Neural cell (in vitro differentiated cells): ENCODE measurements at regions not wholly inside any gene's neighbourhood (a gene's known extent, or its start where the extent isn't known, plus 50 kb on each side); places are given as distances from the start of the nearest gene placed in this dataset.

Source experiments
- H2AFZ ChIP-seq: fragments of 200-600, 300-800 bp; sonication (generic), shearing (Covaris generic); 2 replicates; pipeline ENCODE4 v1.6.0; 2014; ENCODE audit warnings: low read depth, mild to moderate bottlenecking, antibody characterized with exemption, low read length, moderate library complexity
- H3F3A ChIP-seq: fragments of 200-600 bp; shearing (Covaris generic); 2 replicates; pipeline ENCODE4 v1.6.1; 2016; ENCODE audit warnings: mild to moderate bottlenecking, moderate library complexity, mixed read lengths, antibody characterized with exemption, low read length; ENCODE audit not compliant: insufficient read depth, poor library complexity, severe bottlenecking
- H3K27ac ChIP-seq: fragments of 200-600, 300-800 bp; sonication (generic), shearing (Covaris generic); 2 replicates; pipeline ENCODE4 v1.5.1; 2014; ENCODE audit warnings: mild to moderate bottlenecking, low read length, moderate library complexity
- H3K27me3 ChIP-seq: fragments of 300-800, 200-600 bp; sonication (generic), shearing (Covaris generic); 2 replicates; pipeline ENCODE4 v1.6.0; 2014; ENCODE audit warnings: mild to moderate bottlenecking, low read depth, low read length, moderate library complexity; ENCODE audit not compliant: insufficient read depth
- H3K36me3 ChIP-seq: fragments of 300-800, 200-600 bp; sonication (generic), shearing (Covaris generic); 2 replicates; pipeline ENCODE4 v1.5.1; 2014; ENCODE audit warnings: mild to moderate bottlenecking, antibody characterized with exemption, low read length, moderate library complexity; ENCODE audit not compliant: insufficient read depth
- H3K4me2 ChIP-seq: fragments of 300-800, 200-600 bp; sonication (generic), shearing (Covaris generic); 2 replicates; pipeline ENCODE4 v1.6.0; 2014; ENCODE audit warnings: mild to moderate bottlenecking, low read length
- H3K4me3 ChIP-seq: fragments of 300-800, 200-600 bp; sonication (generic), shearing (Covaris generic); 2 replicates; pipeline ENCODE4 v1.5.1; 2014; ENCODE audit warnings: mild to moderate bottlenecking, low read length, moderate library complexity
- H3K79me2 ChIP-seq: fragments of 200-600 bp; shearing (Covaris generic); replicated peaks from 2 replicates; pipeline ENCODE4 v1.6.0; 2014; ENCODE audit warnings: mild to moderate bottlenecking, low read length, moderate library complexity; ENCODE audit not compliant: insufficient read depth
- H3K9ac ChIP-seq: fragments of 300-800, 200-600 bp; sonication (generic), shearing (Covaris generic); 2 replicates; pipeline ENCODE4 v1.6.1; 2016; ENCODE audit warnings: mild to moderate bottlenecking, low read length, mixed read lengths
- H3K9me2 ChIP-seq: fragments of 200-600 bp; shearing (Covaris generic); 2 replicates; pipeline ENCODE4 v1.6.1; 2016; ENCODE audit warnings: mild to moderate bottlenecking, low read length, mixed read lengths; ENCODE audit not compliant: insufficient read depth
- H3K9me3 ChIP-seq: fragments of 200-600, 300-800 bp; sonication (generic), shearing (Covaris generic); 2 replicates; pipeline ENCODE4 v1.6.1; 2016; ENCODE audit warnings: mild to moderate bottlenecking, mixed run types, low read length, moderate library complexity, mixed read lengths
- H4K20me1 ChIP-seq: fragments of 200-600 bp; shearing (Covaris generic); 2 replicates; pipeline ENCODE4 v1.6.1; 2016; ENCODE audit warnings: mild to moderate bottlenecking, mixed run types; ENCODE audit not compliant: insufficient read depth
- CTCF ChIP-seq: fragments of 450-650 bp; IDR thresholded peaks from 2 replicates; pipeline ENCODE4 v1.5.1; 2014; ENCODE audit warnings: antibody characterized with exemption, mild to moderate bottlenecking, moderate library complexity; ENCODE audit not compliant: poor library complexity, severe bottlenecking
- EP300 ChIP-seq: fragments of 450-650 bp; conservative IDR thresholded peaks from 2 replicates; pipeline ENCODE4 v1.6.1; 2014; ENCODE audit warnings: antibody characterized with exemption, mild to moderate bottlenecking, moderate library complexity; ENCODE audit not compliant: poor library complexity, severe bottlenecking
- EZH2 ChIP-seq: fragments of 200-600, 300-800 bp; shearing (Covaris generic), sonication (generic); IDR thresholded peaks from 2 replicates; pipeline ENCODE4 v1.6.1; 2014; ENCODE audit warnings: antibody characterized with exemption, low read length, borderline replicate concordance, mild to moderate bottlenecking; ENCODE audit not compliant: insufficient read depth, poor library complexity, severe bottlenecking
- MXI1 ChIP-seq: fragments of 450-650 bp; conservative IDR thresholded peaks from 2 replicates; pipeline ENCODE4 v1.6.1; 2014; ENCODE audit warnings: antibody characterized with exemption, mild to moderate bottlenecking; ENCODE audit not compliant: poor library complexity, severe bottlenecking
- POLR2AphosphoS5 ChIP-seq: IDR thresholded peaks from 2 replicates; pipeline ENCODE4 v1.6.1; 2012
- RAD21 ChIP-seq: fragments of 450-650 bp; conservative IDR thresholded peaks from 2 replicates; pipeline ENCODE4 v1.6.1; 2014; ENCODE audit warnings: antibody characterized with exemption, mild to moderate bottlenecking, moderate library complexity
- REST ChIP-seq: IDR thresholded peaks from 2 replicates; pipeline ENCODE4 v1.6.1; 2012; ENCODE audit warnings: borderline replicate concordance
- SMC3 ChIP-seq: fragments of 450-650 bp; conservative IDR thresholded peaks from 2 replicates; pipeline ENCODE4 v1.6.1; 2014; ENCODE audit warnings: antibody characterized with exemption, mild to moderate bottlenecking, moderate library complexity; ENCODE audit not compliant: poor library complexity
- TAF1 ChIP-seq: IDR thresholded peaks from 2 replicates; pipeline ENCODE4 v1.6.1; 2012; ENCODE audit warnings: low read depth

DNA sequence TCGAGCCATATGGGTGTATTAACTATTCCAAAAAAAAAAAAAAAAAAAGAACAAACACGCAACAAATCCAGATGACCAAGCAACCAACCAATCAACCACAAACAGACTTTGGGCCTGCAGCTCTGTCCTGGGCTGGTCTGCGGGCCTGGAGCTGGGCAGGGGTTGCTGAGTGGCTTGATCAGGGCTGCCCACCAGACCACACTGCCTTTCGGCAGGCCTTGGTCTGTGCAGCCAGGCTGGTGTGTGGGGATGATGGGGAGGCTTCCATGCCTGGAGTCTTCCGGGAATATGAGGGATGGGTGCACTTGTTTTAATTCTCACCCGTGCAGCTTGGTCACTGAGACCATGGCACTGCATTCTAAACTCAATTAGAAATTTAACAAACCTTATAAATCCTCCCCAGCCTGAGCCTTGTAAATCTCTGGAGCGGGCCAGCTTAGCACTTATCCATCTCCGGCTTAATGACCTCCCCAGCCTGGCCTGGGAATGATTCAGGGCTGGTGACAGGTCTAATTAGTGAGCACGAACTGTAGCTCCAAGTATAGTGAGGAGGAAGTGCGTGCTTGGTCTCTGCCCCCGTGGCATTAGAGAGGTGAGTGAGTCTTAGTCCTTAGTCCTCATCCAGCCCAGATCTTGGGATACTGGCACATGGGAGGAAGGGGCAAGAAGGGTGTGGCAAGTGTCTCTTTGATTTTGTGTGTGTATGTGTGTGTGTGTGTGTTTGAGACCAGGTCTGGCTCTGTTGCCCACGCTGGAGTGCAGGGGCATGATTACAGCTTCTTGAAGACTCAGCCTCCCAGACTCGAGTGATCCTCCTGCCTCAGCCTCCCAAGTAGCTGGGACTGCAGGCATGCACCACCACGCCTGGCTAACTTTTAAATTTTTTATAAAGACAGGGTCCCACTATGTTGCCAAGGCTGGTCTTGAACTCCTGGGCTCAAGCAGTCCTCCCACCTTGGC is 74.6 kb upstream of the CSF3R start:
- H3F3A ChIP-seq: no peaks in the 10 kb centered on the region
- no peaks in the 10 kb centered on the region for H3K27me3 ChIP-seq
- no peak overlapping the region for H3K4me2 ChIP-seq
- no peaks in the 10 kb centered on the region for H3K79me2 ChIP-seq
- H3K36me3 ChIP-seq: no peaks in the 10 kb centered on the region
- H3K4me3 ChIP-seq: no peak overlapping the region
- TF ChIP-seq RAD21 (no peak), TAF1 (no peak), REST (no peak), SMC3 (no peak), EZH2 (no peak), MXI1 (no peak), POLR2AphosphoS5 (no peak), CTCF (no peak), EP300 (no peak)
- H3K9ac ChIP-seq: no peak overlapping the region
- H3K9me3 ChIP-seq: no peaks in the 10 kb centered on the region
- no peaks in the 10 kb centered on the region for H3K9me2 ChIP-seq
- H4K20me1 ChIP-seq: no peaks in the 10 kb centered on the region
- H3K27ac ChIP-seq: no peak overlapping the region
- H2AFZ ChIP-seq: no peak overlapping the region

GRCh38 chr1:36555041-36555440 is 72.3 kb upstream of the CSF3R start:
- Histone ChIP-seq H3K27ac (no peak overlapping the region), H3K27me3 (no peaks in the 10 kb centered on the region), H3F3A (no peaks in the 10 kb centered on the region), H3K9ac (no peak overlapping the region), H4K20me1 (no peaks in the 10 kb centered on the region), H3K9me3 (no peaks in the 10 kb centered on the region), H3K4me3 (no peak overlapping the region), H3K4me2 (no peak overlapping the region), H3K79me2 (no peaks in the 10 kb centered on the region), H3K36me3 (no peaks in the 10 kb centered on the region), H2AFZ (no peak overlapping the region), H3K9me2 (no peaks in the 10 kb centered on the region)
- TF ChIP-seq POLR2AphosphoS5 (no peak), RAD21 (no peak), EP300 (no peak), SMC3 (no peak), TAF1 (no peak), REST (no peak), MXI1 (no peak), EZH2 (no peak), CTCF (no peak)
